ENCODE measurements at regions not wholly inside any gene's neighbourhood (a gene's known extent, or its start where the extent isn't known, plus 50 kb on each side); places are given as distances from the start of the nearest gene placed in this dataset.

- Histone ChIP-seq H3K4me3 (ENCODE audit: low read depth in 1 of 2, low read length in 2 of 2) (peak overlapping the region; percentile 6 to 49), H3K9ac (ENCODE audit: low read depth in 1 of 2, low read length in 2 of 2) (no peak overlapping the region), H3K9me3 (ENCODE audit: control insufficient read depth in 1 of 2, low read length in 2 of 2) (no peaks in the 10 kb centered on the region), H3K4me1 (ENCODE audit: control insufficient read depth in 1 of 2, insufficient read depth in 2 of 2, low read length in 2 of 2) (peaks cover 0 to 15% of the 10 kb centered on the region in 2 donors), H3K27me3 (ENCODE audit: control insufficient read depth in 1 of 2, insufficient read depth in 2 of 2, low read length in 2 of 2) (no peaks in the 10 kb centered on the region), H3K27ac (ENCODE audit: low read depth, low read length) (peak overlapping the region; percentile 43), H3K36me3 (ENCODE audit: control insufficient read depth in 1 of 2, insufficient read depth in 2 of 2, low read length in 2 of 2) (no peaks in the 10 kb centered on the region)
These were observed 289.4 kb upstream of the STXBP5 start for GRCh38 chr6:146914489-146915483.

GRCh38 chr6:146915671-146916127 lies 288.5 kb upstream of the STXBP5 start:
- peaks cover 0 to 15% of the 10 kb centered on the region in 2 donors for H3K4me1 ChIP-seq (ENCODE audit: control insufficient read depth in 1 of 2, insufficient read depth in 2 of 2, low read length in 2 of 2)
- no peak overlapping the region for H3K4me3 ChIP-seq (ENCODE audit: low read depth in 1 of 2, low read length in 2 of 2)
- H3K9me3 ChIP-seq (ENCODE audit: control insufficient read depth in 1 of 2, low read length in 2 of 2) = no peaks in the 10 kb centered on the region
- no peaks in the 10 kb centered on the region for H3K36me3 ChIP-seq (ENCODE audit: control insufficient read depth in 1 of 2, insufficient read depth in 2 of 2, low read length in 2 of 2)
- no peak overlapping the region for H3K27ac ChIP-seq (ENCODE audit: low read depth, low read length)
- H3K9ac ChIP-seq (ENCODE audit: low read depth in 1 of 2, low read length in 2 of 2) = no peak overlapping the region
- no peaks in the 10 kb centered on the region for H3K27me3 ChIP-seq (ENCODE audit: control insufficient read depth in 1 of 2, insufficient read depth in 2 of 2, low read length in 2 of 2)

- no peaks in the 10 kb centered on the region for H3K36me3 ChIP-seq (ENCODE audit: control insufficient read depth in 1 of 2, insufficient read depth in 2 of 2, low read length in 2 of 2)
- no peaks in the 10 kb centered on the region for H3K9me3 ChIP-seq (ENCODE audit: control insufficient read depth in 1 of 2, low read length in 2 of 2)
- no peak overlapping the region for H3K27ac ChIP-seq (ENCODE audit: low read depth, low read length)
These were observed 287.7 kb upstream of the STXBP5 start for GRCh38 chr6:146916435-146917025.

GRCh38 chr6:146917182-146917581 lies 287.0 kb upstream of the STXBP5 start:
- no peaks in the 10 kb centered on the region for H3K36me3 ChIP-seq (ENCODE audit: control insufficient read depth in 1 of 2, insufficient read depth in 2 of 2, low read length in 2 of 2)
- H3K4me3 ChIP-seq (ENCODE audit: low read depth in 1 of 2, low read length in 2 of 2) = no peak overlapping the region
- no peak overlapping the region for H3K27ac ChIP-seq (ENCODE audit: low read depth, low read length)
- H3K9ac ChIP-seq (ENCODE audit: low read depth in 1 of 2, low read length in 2 of 2) = no peak overlapping the region
- no peaks in the 10 kb centered on the region for H3K9me3 ChIP-seq (ENCODE audit: control insufficient read depth in 1 of 2, low read length in 2 of 2)
- peaks cover 0 to 15% of the 10 kb centered on the region in 2 donors for H3K4me1 ChIP-seq (ENCODE audit: control insufficient read depth in 1 of 2, insufficient read depth in 2 of 2, low read length in 2 of 2)
- H3K27me3 ChIP-seq (ENCODE audit: control insufficient read depth in 1 of 2, insufficient read depth in 2 of 2, low read length in 2 of 2) = no peaks in the 10 kb centered on the region

More at GRCh38 chr6:146916435-146917025, 287.7 kb upstream of the STXBP5 start:
- Histone ChIP-seq H3K4me3 (ENCODE audit: low read depth in 1 of 2, low read length in 2 of 2) (no peak overlapping the region), H3K9ac (ENCODE audit: low read depth in 1 of 2, low read length in 2 of 2) (no peak overlapping the region), H3K4me1 (ENCODE audit: control insufficient read depth in 1 of 2, insufficient read depth in 2 of 2, low read length in 2 of 2) (peaks cover 0 to 15% of the 10 kb centered on the region in 2 donors), H3K27me3 (ENCODE audit: control insufficient read depth in 1 of 2, insufficient read depth in 2 of 2, low read length in 2 of 2) (no peaks in the 10 kb centered on the region)

- Histone ChIP-seq H3K27ac (ENCODE audit: low read depth, low read length) (no peak overlapping the region), H3K36me3 (ENCODE audit: control insufficient read depth in 1 of 2, insufficient read depth in 2 of 2, low read length in 2 of 2) (no peaks in the 10 kb centered on the region), H3K9ac (ENCODE audit: low read depth in 1 of 2, low read length in 2 of 2) (no peak overlapping the region), H3K4me3 (ENCODE audit: low read depth in 1 of 2, low read length in 2 of 2) (no peak overlapping the region), H3K9me3 (ENCODE audit: control insufficient read depth in 1 of 2, low read length in 2 of 2) (no peaks in the 10 kb centered on the region), H3K27me3 (ENCODE audit: control insufficient read depth in 1 of 2, insufficient read depth in 2 of 2, low read length in 2 of 2) (no peaks in the 10 kb centered on the region), H3K4me1 (ENCODE audit: control insufficient read depth in 1 of 2, insufficient read depth in 2 of 2, low read length in 2 of 2) (peaks cover 0 to 15% of the 10 kb centered on the region in 2 donors)
These were observed 286.2 kb upstream of the STXBP5 start for GRCh38 chr6:146917979-146918378.

- Histone ChIP-seq H3K36me3 (ENCODE audit: control insufficient read depth in 1 of 2, insufficient read depth in 2 of 2, low read length in 2 of 2) (no peaks in the 10 kb centered on the region), H3K27ac (ENCODE audit: low read depth, low read length) (no peak overlapping the region), H3K27me3 (ENCODE audit: control insufficient read depth in 1 of 2, insufficient read depth in 2 of 2, low read length in 2 of 2) (no peaks in the 10 kb centered on the region), H3K9me3 (ENCODE audit: control insufficient read depth in 1 of 2, low read length in 2 of 2) (no peaks in the 10 kb centered on the region), H3K9ac (ENCODE audit: low read depth in 1 of 2, low read length in 2 of 2) (no peak overlapping the region), H3K4me3 (ENCODE audit: low read depth in 1 of 2, low read length in 2 of 2) (no peak overlapping the region), H3K4me1 (ENCODE audit: control insufficient read depth in 1 of 2, insufficient read depth in 2 of 2, low read length in 2 of 2) (peaks cover 0 to 15% of the 10 kb centered on the region in 2 donors)
These were observed 285.2 kb upstream of the STXBP5 start for GRCh38 chr6:146919017-146919416.

GRCh38 chr6:146923205-146923833 lies 280.9 kb upstream of the STXBP5 start:
- no peak overlapping the region for H3K27ac ChIP-seq (ENCODE audit: low read depth, low read length)
- H3K4me3 ChIP-seq (ENCODE audit: low read depth in 1 of 2, low read length in 2 of 2) = no peak overlapping the region
- no peaks in the 10 kb centered on the region for H3K27me3 ChIP-seq (ENCODE audit: control insufficient read depth in 1 of 2, insufficient read depth in 2 of 2, low read length in 2 of 2)
- H3K36me3 ChIP-seq (ENCODE audit: control insufficient read depth in 1 of 2, insufficient read depth in 2 of 2, low read length in 2 of 2) = no peaks in the 10 kb centered on the region
- no peaks in the 10 kb centered on the region for H3K4me1 ChIP-seq (ENCODE audit: control insufficient read depth in 1 of 2, insufficient read depth in 2 of 2, low read length in 2 of 2)
- H3K9ac ChIP-seq (ENCODE audit: low read depth in 1 of 2, low read length in 2 of 2) = no peak overlapping the region
- H3K9me3 ChIP-seq (ENCODE audit: control insufficient read depth in 1 of 2, low read length in 2 of 2) = no peaks in the 10 kb centered on the region

GRCh38 chr6:146925846-146926245 lies 278.4 kb upstream of the STXBP5 start:
- no peak overlapping the region for H3K9ac ChIP-seq (ENCODE audit: low read depth in 1 of 2, low read length in 2 of 2)
- H3K36me3 ChIP-seq (ENCODE audit: control insufficient read depth in 1 of 2, insufficient read depth in 2 of 2, low read length in 2 of 2) = no peaks in the 10 kb centered on the region
- H3K4me3 ChIP-seq (ENCODE audit: low read depth in 1 of 2, low read length in 2 of 2) = no peak overlapping the region
- H3K4me1 ChIP-seq (ENCODE audit: control insufficient read depth in 1 of 2, insufficient read depth in 2 of 2, low read length in 2 of 2) = no peaks in the 10 kb centered on the region
- no peaks in the 10 kb centered on the region for H3K27me3 ChIP-seq (ENCODE audit: control insufficient read depth in 1 of 2, insufficient read depth in 2 of 2, low read length in 2 of 2)
- H3K9me3 ChIP-seq (ENCODE audit: control insufficient read depth in 1 of 2, low read length in 2 of 2) = no peaks in the 10 kb centered on the region
- no peak overlapping the region for H3K27ac ChIP-seq (ENCODE audit: low read depth, low read length)

GRCh38 chr6:146928503-146928902 lies 275.7 kb upstream of the STXBP5 start:
- H3K4me1 ChIP-seq (ENCODE audit: control insufficient read depth in 1 of 2, insufficient read depth in 2 of 2, low read length in 2 of 2) = no peaks in the 10 kb centered on the region
- no peak overlapping the region for H3K4me3 ChIP-seq (ENCODE audit: low read depth in 1 of 2, low read length in 2 of 2)
- no peaks in the 10 kb centered on the region for H3K36me3 ChIP-seq (ENCODE audit: control insufficient read depth in 1 of 2, insufficient read depth in 2 of 2, low read length in 2 of 2)
- no peaks in the 10 kb centered on the region for H3K27me3 ChIP-seq (ENCODE audit: control insufficient read depth in 1 of 2, insufficient read depth in 2 of 2, low read length in 2 of 2)
- H3K27ac ChIP-seq (ENCODE audit: low read depth, low read length) = no peak overlapping the region
- no peak overlapping the region for H3K9ac ChIP-seq (ENCODE audit: low read depth in 1 of 2, low read length in 2 of 2)
- no peaks in the 10 kb centered on the region for H3K9me3 ChIP-seq (ENCODE audit: control insufficient read depth in 1 of 2, low read length in 2 of 2)

- Histone ChIP-seq H3K36me3 (ENCODE audit: control insufficient read depth in 1 of 2, insufficient read depth in 2 of 2, low read length in 2 of 2) (no peaks in the 10 kb centered on the region), H3K4me1 (ENCODE audit: control insufficient read depth in 1 of 2, insufficient read depth in 2 of 2, low read length in 2 of 2) (no peaks in the 10 kb centered on the region), H3K27me3 (ENCODE audit: control insufficient read depth in 1 of 2, insufficient read depth in 2 of 2, low read length in 2 of 2) (no peaks in the 10 kb centered on the region), H3K27ac (ENCODE audit: low read depth, low read length) (no peak overlapping the region), H3K9ac (ENCODE audit: low read depth in 1 of 2, low read length in 2 of 2) (no peak overlapping the region), H3K9me3 (ENCODE audit: control insufficient read depth in 1 of 2, low read length in 2 of 2) (no peaks in the 10 kb centered on the region), H3K4me3 (ENCODE audit: low read depth in 1 of 2, low read length in 2 of 2) (no peak overlapping the region)
These were observed 273.0 kb upstream of the STXBP5 start for GRCh38 chr6:146931214-146931613.
